Astrocyte (in vitro differentiated cells and primary cell): ENCODE measurements at regions not wholly inside any gene's neighbourhood (a gene's known extent, or its start where the extent isn't known, plus 50 kb on each side); places are given as distances from the start of the nearest gene placed in this dataset.

Source experiments
- DNase-seq: peaks from one replicate; pipeline ENCODE4 v3.0.0-alpha.2; 2010; ENCODE audit warnings: low read depth
- FAIRE-seq: peaks from 2 replicates; lab custom pipeline; 2011; peaks lifted over from hg19 to GRCh38; lab: Jason Lieb, UNC
- H2AFZ ChIP-seq: 2 replicates; pipeline ENCODE4 v1.6.0; 2012; ENCODE audit warnings: low read depth, low read length, inconsistent platforms
- H3K27ac ChIP-seq: 2 replicates; pipeline ENCODE4 v1.5.1; 2011; ENCODE audit warnings: low read depth, low read length, inconsistent platforms
- H3K27me3 ChIP-seq: 2 replicates; pipeline ENCODE4 v1.6.0; 2011; ENCODE audit warnings: low read length, inconsistent platforms; ENCODE audit not compliant: insufficient read depth
- H3K36me3 ChIP-seq: 2 replicates; pipeline ENCODE4 v1.5.1; 2011; ENCODE audit warnings: low read length, inconsistent platforms; ENCODE audit not compliant: insufficient read depth
- H3K4me1 ChIP-seq: 2 replicates; pipeline ENCODE4 v1.5.1; 2011; ENCODE audit warnings: low read length, inconsistent platforms; ENCODE audit not compliant: insufficient read depth
- H3K4me2 ChIP-seq: 2 replicates; pipeline ENCODE4 v1.6.0; 2012; ENCODE audit warnings: low read length, inconsistent platforms
- H3K4me3 ChIP-seq: 2 replicates; pipeline ENCODE4 v1.5.1; 2011; ENCODE audit warnings: low read depth, mild to moderate bottlenecking, low read length, inconsistent platforms; ENCODE audit not compliant: insufficient read depth
- H3K79me2 ChIP-seq: 2 replicates; pipeline ENCODE4 v1.6.0; 2012; ENCODE audit warnings: mild to moderate bottlenecking, low read length, inconsistent platforms; ENCODE audit not compliant: insufficient read depth
- H3K9ac ChIP-seq: 2 replicates; pipeline ENCODE4 v1.6.0; 2012; ENCODE audit warnings: mild to moderate bottlenecking, low read length, inconsistent platforms
- H3K9me3 ChIP-seq: 2 replicates; pipeline ENCODE4 v1.5.1; 2012; ENCODE audit warnings: low read depth, mild to moderate bottlenecking, low read length, inconsistent platforms; ENCODE audit not compliant: insufficient read depth
- H4K20me1 ChIP-seq: 2 replicates; pipeline ENCODE4 v1.6.0; 2012; ENCODE audit warnings: low read length, inconsistent platforms; ENCODE audit not compliant: insufficient read depth
- H3K27ac Mint-ChIP-seq: one replicate; pipeline ENCODE4 v1.8.0; 2021; ENCODE audit warnings: mild to moderate bottlenecking, mixed read lengths; ENCODE audit not compliant: unreplicated experiment
- H3K27me3 Mint-ChIP-seq: one replicate; pipeline ENCODE4 v1.8.0; 2021; ENCODE audit warnings: low read depth, mixed read lengths; ENCODE audit not compliant: unreplicated experiment
- H3K36me3 Mint-ChIP-seq: one replicate; pipeline ENCODE4 v1.8.0; 2021; ENCODE audit warnings: low read depth, mixed read lengths; ENCODE audit not compliant: unreplicated experiment
- H3K4me1 Mint-ChIP-seq: one replicate; pipeline ENCODE4 v1.8.0; 2021; ENCODE audit warnings: low read depth, mixed read lengths; ENCODE audit not compliant: unreplicated experiment
- H3K4me3 Mint-ChIP-seq: one replicate; pipeline ENCODE4 v1.8.0; 2021; ENCODE audit warnings: mild to moderate bottlenecking, moderate library complexity, mixed read lengths; ENCODE audit not compliant: unreplicated experiment
- H3K9me3 Mint-ChIP-seq: one replicate; pipeline ENCODE4 v1.8.0; 2021; ENCODE audit warnings: mild to moderate bottlenecking, mixed read lengths; ENCODE audit not compliant: unreplicated experiment
- CTCF ChIP-seq: IDR thresholded peaks from 2 replicates; pipeline ENCODE4 v1.5.1; 2011; ENCODE audit warnings: low read depth, mild to moderate bottlenecking, inconsistent platforms, low read length, moderate library complexity; ENCODE audit not compliant: insufficient read depth
- EZH2 ChIP-seq: IDR thresholded peaks from 2 replicates; pipeline ENCODE4 v1.6.1; 2012; ENCODE audit warnings: mild to moderate bottlenecking, low read length, inconsistent platforms; ENCODE audit not compliant: insufficient read depth

GRCh38 chr5:117740268-117740667, 1165.6 kb upstream of the SEMA6A start:
- Histone ChIP-seq H3K36me3 (no peaks in the 10 kb centered on the region), H3K79me2 (no peaks in the 10 kb centered on the region), H3K27ac (no peak overlapping the region), H4K20me1 (no peaks in the 10 kb centered on the region), H3K9me3 (no peaks in the 10 kb centered on the region), H3K4me3 (no peak overlapping the region), H3K4me1 (no peaks in the 10 kb centered on the region), H3K27me3 (no peaks in the 10 kb centered on the region), H3K4me2 (no peak overlapping the region), H3K9ac (no peak overlapping the region), H2AFZ (no peak overlapping the region)
- Mint-ChIP-seq H3K27me3 (peaks cover 4% of the 10 kb centered on the region), H3K36me3 (no peaks in the 10 kb centered on the region), H3K9me3 (no peaks in the 10 kb centered on the region), H3K4me3 (no peak overlapping the region), H3K4me1 (no peaks in the 10 kb centered on the region), H3K27ac (no peak overlapping the region)
- no peak for TF ChIP-seq EZH2
- no peak for TF ChIP-seq CTCF
- no peak for FAIRE-seq
- no peak for DNase-seq

GRCh38 chr5:117738571-117738970, 1163.9 kb upstream of the SEMA6A start:
- no peaks in the 10 kb centered on the region for H3K9me3 Mint-ChIP-seq
- no peaks in the 10 kb centered on the region for H3K36me3 ChIP-seq
- H3K27me3 ChIP-seq: no peaks in the 10 kb centered on the region
- H4K20me1 ChIP-seq: no peaks in the 10 kb centered on the region
- no peak overlapping the region for H2AFZ ChIP-seq
- FAIRE-seq (no peak), DNase-seq (no peak)
- no peak overlapping the region for H3K27ac ChIP-seq
- H3K4me2 ChIP-seq: no peak overlapping the region
- H3K4me3 ChIP-seq: no peak overlapping the region
- no peaks in the 10 kb centered on the region for H3K36me3 Mint-ChIP-seq
- H3K4me3 Mint-ChIP-seq: no peak overlapping the region
- no peaks in the 10 kb centered on the region for H3K79me2 ChIP-seq
- H3K27ac Mint-ChIP-seq: no peak overlapping the region
- H3K4me1 Mint-ChIP-seq: no peaks in the 10 kb centered on the region
- no peak overlapping the region for H3K9ac ChIP-seq
- TF ChIP-seq EZH2: no peak
- TF ChIP-seq CTCF: no peak
- no peaks in the 10 kb centered on the region for H3K4me1 ChIP-seq
- H3K27me3 Mint-ChIP-seq: peaks cover 4% of the 10 kb centered on the region
- H3K9me3 ChIP-seq: no peaks in the 10 kb centered on the region

GRCh38 chr5:117736698-117737097, 1162.1 kb upstream of the SEMA6A start:
- no peaks in the 10 kb centered on the region for H4K20me1 ChIP-seq
- H3K9ac ChIP-seq: no peak overlapping the region
- H3K4me1 ChIP-seq: no peaks in the 10 kb centered on the region
- Mint-ChIP-seq H3K27ac (no peak overlapping the region), H3K4me1 (no peaks in the 10 kb centered on the region), H3K9me3 (no peaks in the 10 kb centered on the region), H3K27me3 (peaks cover 3% of the 10 kb centered on the region), H3K36me3 (no peaks in the 10 kb centered on the region), H3K4me3 (no peak overlapping the region)
- H3K36me3 ChIP-seq: no peaks in the 10 kb centered on the region
- FAIRE-seq: no peak
- no peaks in the 10 kb centered on the region for H3K9me3 ChIP-seq
- H3K4me3 ChIP-seq: no peak overlapping the region
- no peak overlapping the region for H3K4me2 ChIP-seq
- no peaks in the 10 kb centered on the region for H3K27me3 ChIP-seq
- DNase-seq: no peak
- no peaks in the 10 kb centered on the region for H3K79me2 ChIP-seq
- TF ChIP-seq EZH2 (no peak), CTCF (no peak)
- H3K27ac ChIP-seq: no peak overlapping the region
- H2AFZ ChIP-seq: no peak overlapping the region
